MM.1S (cell line): ENCODE measurements at regions not wholly inside any gene's neighbourhood (a gene's known extent, or its start where the extent isn't known, plus 50 kb on each side); places are given as distances from the start of the nearest gene placed in this dataset.

Experiments used
- EZH2 ChIP-seq: fragments of 300-600 bp; sonication (generic); optimal IDR thresholded peaks from 2 replicates; pipeline ENCODE3; 2017; ENCODE audit warnings: low read depth, mild to moderate bottlenecking, antibody characterized with exemption, low read length, mixed read lengths
- EZH2phosphoT487 ChIP-seq: fragments of 300-600 bp; sonication (generic); IDR thresholded peaks from 2 replicates; pipeline ENCODE4 v1.6.1; 2018; ENCODE audit warnings: antibody characterized with exemption, low read length
- TF ChIP-seq, protein P1 (sequence below): fragments of 300-600 bp; sonication (generic); IDR thresholded peaks from 2 replicates; pipeline ENCODE4 v1.5.1; 2016; ENCODE audit warnings: antibody characterized with exemption, low read length, mixed read lengths

DNA sequence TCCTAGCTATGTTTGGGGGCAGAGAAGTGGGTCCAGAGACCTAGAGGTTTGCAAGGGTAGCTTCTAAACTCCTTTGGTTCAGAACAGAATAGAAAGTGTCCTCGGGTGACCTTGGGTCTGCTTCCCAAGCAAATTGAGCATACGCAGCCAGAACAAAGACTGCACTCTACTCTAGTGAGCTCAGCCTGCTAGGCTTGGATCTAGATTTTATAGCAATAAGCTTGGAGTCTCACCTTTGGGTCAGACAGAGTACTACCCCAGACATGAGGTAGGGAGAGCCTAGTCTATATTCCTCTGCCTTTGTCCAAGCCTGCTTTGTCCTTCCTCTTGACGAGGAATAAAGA lies 52.6 kb upstream of the ELF5 start:
- TF ChIP-seq EZH2: no peak
- TF ChIP-seq, protein P1, sequence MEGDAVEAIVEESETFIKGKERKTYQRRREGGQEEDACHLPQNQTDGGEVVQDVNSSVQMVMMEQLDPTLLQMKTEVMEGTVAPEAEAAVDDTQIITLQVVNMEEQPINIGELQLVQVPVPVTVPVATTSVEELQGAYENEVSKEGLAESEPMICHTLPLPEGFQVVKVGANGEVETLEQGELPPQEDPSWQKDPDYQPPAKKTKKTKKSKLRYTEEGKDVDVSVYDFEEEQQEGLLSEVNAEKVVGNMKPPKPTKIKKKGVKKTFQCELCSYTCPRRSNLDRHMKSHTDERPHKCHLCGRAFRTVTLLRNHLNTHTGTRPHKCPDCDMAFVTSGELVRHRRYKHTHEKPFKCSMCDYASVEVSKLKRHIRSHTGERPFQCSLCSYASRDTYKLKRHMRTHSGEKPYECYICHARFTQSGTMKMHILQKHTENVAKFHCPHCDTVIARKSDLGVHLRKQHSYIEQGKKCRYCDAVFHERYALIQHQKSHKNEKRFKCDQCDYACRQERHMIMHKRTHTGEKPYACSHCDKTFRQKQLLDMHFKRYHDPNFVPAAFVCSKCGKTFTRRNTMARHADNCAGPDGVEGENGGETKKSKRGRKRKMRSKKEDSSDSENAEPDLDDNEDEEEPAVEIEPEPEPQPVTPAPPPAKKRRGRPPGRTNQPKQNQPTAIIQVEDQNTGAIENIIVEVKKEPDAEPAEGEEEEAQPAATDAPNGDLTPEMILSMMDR: no peak
- no peak for TF ChIP-seq EZH2phosphoT487
